CD4-positive, alpha-beta T cell treated with Interleukin-12 subunit alpha and Interleukin-12 subunit beta, for 1 hour (primary cell): ENCODE measurements at regions not wholly inside any gene's neighbourhood (a gene's known extent, or its start where the extent isn't known, plus 50 kb on each side); places are given as distances from the start of the nearest gene placed in this dataset.
"Not testable (repeated sequence)": the region's sequence is repeated elsewhere in the genome, so short reads cannot be mapped to it uniquely, and the experiment has no call there.

Experiments used
- DNase-seq: peaks from one replicate; pipeline ENCODE4 v3.0.0-alpha.2; 2020

DNA sequence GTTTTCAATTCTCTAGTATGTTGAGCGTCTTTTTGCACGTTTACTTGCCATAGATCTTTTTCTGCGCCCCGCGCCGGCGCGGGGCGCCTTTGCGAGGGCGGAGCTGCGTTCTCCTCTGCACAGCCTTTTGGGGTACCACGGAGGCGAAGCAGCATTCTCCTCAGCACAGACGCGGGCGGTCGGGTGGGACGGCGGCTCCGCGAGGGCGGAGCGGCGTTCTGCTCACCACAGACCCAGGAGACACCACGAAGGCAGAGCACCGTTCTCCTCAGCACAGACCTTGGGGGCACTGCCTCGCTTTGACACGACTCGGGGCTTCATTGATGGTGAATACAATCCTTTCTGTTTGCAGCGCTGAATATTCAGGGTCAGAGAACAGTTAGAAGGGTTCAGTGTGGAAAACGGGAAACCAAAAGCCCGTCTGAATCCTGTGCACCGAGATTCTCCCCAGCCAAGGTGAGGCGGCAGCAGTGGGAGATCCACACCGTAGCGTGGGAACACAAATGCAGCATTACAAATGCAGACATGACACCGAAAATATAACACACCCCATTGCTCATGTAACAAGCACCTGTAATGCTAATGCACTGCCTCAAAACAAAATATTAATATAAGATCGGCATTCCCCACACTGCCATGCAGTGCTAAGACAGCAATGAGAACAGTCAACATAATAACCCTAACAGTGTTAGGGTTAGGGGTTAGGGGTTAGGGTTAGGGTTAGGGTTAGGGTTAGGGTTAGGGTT lies 190.7 kb upstream of the VIPR2 start:
- DNase-seq: not testable (repeated sequence)

- DNase-seq: not testable (repeated sequence)
These were observed 188.3 kb upstream of the VIPR2 start for GRCh38 chr7:159332854-159333479.

DNA sequence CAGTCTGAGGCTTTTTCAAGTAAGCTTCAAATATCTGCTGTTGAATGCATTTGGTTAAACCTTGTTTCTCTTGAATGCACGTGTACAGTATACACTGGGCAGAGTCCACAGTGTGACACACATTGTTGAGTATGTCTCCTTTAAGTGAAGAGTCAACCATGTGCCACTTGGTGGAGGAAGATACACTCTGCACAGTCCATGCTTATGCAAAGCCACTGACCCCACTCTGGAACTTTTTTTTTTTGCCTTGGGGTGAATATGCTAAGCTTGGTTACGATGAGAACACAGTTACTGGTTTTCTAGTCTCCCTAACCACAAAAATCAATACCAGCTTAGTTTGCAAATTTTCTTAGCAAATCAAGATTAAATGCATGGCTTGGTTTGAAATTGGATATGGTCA lies 186.8 kb upstream of the VIPR2 start:
- no peak for DNase-seq

DNA sequence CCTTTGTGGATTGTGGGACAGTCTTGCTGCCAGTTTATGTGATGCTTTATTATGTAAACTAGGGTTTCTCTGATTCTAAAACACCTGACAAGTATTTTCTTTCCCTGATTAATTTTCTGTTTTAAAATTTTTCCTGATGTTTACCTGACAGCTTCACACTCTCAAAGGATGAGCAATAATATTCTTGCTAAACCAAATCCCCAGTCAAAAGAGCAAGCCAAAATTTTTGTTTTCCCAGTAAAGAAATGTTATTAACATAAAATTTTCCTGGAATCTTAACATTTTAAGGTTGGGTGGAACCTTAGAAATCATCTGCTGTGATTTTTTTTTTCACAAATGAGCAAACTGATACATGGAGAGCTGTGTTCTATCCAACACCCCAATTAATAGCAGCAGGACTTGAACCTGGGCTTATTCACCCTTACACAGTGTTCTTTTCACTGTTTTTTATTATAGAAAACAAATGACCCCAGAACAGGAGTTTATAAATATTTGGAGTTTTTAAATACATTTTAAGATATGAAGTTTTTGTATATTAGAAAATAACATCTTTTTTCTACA lies 185.2 kb upstream of the VIPR2 start:
- DNase-seq: no peak

DNA sequence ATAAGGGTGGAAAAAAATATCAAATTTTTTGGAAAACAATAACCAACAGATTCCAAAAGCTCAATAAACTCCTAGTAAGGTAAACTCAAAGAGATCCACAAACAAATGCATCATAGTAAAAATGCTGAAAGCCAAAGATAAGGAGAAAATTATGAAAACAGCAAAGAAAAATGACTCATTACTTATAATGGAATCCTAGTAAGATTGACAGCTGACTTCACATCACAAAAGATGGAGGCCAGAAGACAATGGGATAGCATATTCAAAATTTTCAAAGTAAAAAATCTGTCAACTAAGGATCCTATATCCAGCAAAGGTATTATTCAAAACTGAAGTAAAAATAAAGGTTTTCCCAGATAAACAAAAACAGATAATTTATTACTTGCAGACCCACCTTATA lies 183.4 kb upstream of the VIPR2 start:
- DNase-seq: no peak

DNA sequence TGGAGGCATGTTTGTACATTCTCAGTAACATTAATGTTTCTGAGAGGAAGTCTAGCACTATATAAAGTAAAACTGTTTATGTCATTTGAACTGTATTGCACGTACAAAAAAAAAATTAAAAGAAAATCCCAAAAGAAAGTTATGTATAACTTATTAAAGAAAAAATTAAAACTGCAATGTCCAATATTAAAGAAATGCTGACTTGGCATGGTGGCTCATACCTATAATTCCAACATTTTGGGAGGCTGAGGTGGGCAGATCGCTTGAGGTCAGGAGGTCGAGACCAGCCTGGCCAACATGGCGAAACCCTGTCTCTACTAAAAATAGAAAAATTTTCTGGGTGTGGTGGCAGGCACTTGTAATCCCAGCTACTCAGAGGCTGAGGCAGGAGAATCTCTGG lies 178.7 kb upstream of the VIPR2 start:
- DNase-seq: no peak

GRCh38 chr7:159321278-159321677 lies 176.6 kb upstream of the VIPR2 start:
- no peak for DNase-seq

DNA sequence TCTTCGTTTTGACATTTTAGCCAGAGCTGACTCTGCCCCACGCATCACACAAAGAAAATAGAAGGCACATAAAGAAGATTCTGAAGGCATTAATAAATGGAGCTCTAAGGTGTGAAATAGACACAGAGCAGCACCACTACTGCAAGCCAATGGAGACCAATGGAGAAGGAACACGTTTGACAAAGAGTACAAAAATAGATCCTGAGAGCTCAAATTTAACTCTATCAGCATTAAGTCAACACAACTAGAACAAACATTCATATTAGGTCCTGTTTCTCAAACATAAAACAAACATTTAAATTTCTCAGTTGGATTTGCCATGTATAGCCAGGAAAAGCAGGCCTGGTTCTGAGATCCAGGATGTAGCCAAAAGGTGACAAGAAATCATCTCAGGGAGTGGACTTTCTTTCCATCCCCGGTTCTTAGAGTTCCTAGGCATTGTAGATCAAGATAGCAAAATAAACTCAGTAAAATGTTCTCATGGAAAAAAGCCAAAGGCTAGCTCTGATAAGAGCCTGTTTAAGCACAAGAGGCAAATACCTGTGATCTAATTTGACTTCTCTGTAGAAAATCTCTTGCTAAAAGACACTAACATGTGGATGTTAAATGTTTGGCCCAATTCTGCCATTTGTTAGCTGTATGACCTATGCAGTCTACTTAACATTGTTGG lies 174.2 kb upstream of the VIPR2 start:
- no peak for DNase-seq

- no peak for DNase-seq
These were observed 172.6 kb upstream of the VIPR2 start for GRCh38 chr7:159317294-159317693.

DNA sequence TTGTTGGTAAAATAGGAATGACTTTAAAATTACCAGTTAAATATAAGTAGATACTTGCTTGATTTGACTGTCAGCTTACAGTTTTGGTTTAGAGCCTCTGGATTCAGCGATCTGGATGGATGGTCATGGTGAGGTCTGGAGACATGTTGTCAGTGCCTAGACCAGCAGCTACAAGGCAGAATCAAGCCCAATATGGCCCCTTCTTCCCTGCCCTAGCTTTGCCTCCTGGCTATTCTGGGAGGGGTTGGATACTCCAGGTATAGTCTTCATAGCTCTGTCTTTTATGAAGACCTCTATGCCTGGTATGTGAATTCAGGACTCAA lies 166.5 kb upstream of the VIPR2 start:
- no peak for DNase-seq

DNA sequence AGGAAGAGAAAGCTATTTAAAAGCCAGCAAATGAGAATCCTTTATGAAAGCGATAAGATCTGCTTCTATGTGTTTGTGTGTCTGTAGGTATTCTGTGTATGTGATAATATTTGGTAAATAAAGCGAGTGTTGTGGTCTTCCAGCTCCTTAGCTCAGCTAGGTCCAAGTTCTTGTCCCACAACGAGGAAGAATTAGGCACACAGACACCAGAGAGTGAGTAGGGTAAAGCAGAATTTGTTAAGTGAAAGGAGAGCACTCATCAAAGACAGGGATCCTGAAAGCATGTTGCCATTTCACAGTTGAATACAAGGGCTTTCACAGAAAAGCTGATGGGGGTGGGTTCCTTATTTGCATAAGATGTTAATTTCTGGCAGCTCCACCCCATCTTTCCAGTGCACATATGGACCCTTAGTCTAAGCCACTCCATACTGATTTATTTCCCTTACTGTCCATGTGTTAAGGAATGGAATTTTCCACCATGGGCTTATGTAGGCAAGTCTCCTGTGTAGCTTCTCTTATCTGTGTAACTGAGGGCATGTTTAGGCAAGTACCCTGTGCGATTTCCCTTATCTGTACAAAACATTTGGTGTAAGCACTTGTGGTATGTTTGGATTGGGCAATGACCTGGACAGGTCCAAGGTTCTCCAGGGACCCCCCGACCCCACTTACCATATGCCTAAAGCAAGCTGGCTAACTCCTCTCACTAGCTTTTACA lies 165.9 kb upstream of the VIPR2 start:
- no peak for DNase-seq

- not testable (repeated sequence) for DNase-seq
These were observed 164.5 kb upstream of the VIPR2 start for GRCh38 chr7:159309214-159309613.

- DNase-seq: no peak
These were observed 161.3 kb upstream of the VIPR2 start for GRCh38 chr7:159306012-159306411.

DNA sequence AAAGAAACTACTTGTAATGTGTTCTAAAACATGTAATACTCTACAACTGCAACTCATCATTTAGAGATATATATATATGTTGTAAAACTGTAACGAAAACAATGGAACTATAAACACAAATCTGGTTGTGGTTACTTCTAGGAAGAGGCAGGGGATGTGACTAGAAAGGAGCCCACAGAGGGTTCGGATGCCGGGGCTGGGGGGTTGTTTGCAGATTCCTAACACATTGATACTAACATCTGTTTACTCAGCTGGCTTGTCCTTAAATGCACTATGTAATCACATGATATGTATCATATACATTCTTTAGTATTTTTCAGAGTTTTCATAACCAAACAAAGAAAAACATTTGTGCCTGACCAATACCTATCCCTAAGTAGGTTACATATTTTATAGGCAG lies 160.5 kb upstream of the VIPR2 start:
- not testable (repeated sequence) for DNase-seq

DNA sequence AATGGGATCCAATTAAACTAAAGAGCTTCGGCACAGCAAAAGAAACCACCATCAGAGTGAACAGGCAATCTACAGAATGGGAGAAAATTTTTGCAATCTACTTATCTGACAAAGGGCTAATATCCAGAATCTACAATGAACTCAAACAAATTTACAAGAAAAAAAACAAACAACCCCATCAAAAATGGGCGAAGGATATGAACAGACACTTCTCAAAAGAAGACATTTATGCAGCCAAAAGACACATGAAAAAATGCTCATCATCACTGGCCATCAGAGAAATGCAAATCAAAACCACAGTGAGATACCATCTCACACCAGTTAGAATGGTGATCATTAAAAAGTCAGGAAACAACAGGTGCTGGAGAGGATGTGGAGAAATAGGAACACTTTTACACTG lies 158.8 kb upstream of the VIPR2 start:
- DNase-seq: not testable (repeated sequence)

DNA sequence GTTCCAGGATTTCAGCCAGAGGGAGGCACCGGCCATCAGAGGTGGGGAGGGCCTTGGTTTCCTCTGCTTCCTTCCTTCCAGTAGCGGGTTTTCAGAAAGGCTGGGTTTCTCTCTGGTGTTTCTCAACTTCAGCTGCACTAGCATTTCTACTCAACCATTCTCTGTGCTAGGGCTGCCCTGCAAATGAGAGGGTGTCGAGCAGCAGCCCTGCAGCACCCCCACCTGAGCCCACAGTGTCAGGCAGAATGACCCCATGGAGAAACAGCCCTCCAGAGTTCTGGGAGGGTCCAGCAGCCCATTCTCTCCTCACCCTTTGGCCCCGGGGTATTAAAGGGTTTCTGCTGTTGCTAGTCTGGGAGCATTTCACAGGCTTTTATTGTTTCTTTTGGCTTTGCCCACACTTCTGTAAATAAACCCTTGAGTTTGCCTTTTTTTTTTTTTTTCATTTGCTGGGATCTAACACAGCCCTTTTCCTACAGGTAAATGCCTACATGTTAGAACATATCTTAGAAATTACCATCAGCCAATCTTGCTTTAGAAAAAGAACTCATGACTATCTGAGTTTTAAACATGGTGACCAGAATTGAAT lies 151.5 kb upstream of the VIPR2 start:
- no peak for DNase-seq

DNA sequence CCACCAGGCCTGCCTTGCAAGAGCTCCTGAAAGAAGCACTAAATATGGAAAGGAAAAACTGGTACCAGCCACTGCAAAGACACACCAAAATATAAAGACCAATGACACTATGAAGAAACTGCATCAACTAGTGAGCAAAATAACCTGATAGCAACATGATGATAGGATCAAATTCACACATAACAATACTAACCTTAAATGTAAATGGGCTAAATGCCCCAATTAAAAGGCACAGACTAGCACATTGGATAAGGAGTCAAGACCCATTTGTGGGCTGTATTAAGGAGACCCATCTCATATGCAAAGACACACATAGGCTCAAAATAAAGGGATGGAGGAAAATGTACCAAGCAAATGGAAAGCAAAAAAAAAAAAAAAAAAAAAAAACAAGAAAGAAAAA lies 141.8 kb upstream of the VIPR2 start:
- DNase-seq: not testable (repeated sequence)

GRCh38 chr7:159281573-159281972 lies 136.9 kb upstream of the VIPR2 start:
- no peak for DNase-seq

DNA sequence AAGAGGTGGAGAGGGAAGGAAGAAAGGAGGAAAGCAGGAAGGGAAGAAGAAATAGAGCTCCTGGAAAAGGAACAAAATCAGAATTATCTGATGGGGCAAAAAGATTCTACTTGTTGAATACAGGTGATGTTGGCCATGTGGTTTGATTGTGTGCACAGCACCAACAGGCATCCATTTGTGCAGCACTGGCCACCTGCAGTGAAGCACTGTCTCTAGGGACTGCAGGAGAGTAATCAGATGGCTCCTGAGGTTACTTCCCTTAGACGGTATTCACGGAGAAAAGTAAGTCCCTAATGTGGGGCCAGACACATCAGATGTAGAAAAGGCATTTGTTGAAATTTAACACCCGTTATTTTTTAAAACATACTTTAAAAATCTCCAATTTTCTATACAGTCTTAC lies 135.3 kb upstream of the VIPR2 start:
- no peak for DNase-seq

DNA sequence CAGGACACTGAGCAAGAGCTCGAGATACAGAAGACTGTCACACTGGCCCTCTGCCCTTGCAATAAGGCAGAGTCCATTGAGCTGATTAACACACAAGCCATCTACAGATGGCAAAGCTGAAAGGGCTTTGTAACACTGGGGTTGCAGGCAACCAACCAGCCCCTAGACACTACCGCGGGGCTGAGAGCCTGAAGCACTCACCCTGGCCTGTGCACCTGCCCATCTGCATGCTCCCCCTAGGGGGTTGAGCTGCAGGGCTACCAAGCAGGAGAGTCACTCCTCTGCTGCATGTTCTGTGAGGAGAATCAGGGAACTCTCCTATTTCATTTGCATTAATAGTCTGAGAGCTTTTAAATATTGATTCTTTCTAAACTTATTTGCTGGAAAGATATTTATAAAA lies 128.1 kb upstream of the VIPR2 start:
- no peak for DNase-seq

- no peak for DNase-seq
These were observed 127.1 kb upstream of the VIPR2 start for GRCh38 chr7:159271781-159272180.

DNA sequence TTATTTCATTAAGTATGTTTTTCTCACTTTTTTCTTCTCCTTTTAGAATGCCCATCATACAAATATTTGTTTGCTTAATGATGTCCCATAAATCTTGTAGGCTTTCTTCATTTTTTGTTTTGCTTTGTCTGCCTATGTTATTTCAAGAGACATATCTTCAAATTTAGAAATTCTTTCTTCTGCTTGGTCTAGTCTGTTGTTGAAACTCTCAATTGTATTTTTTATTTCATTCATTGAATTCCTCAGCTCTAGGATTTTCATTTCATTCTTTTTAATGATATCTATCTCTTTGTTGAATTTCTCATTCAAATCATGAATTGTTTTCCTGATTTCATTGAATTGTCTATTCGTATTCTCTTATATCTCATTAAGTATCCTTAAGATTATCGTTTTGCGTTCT lies 125.1 kb upstream of the VIPR2 start:
- DNase-seq: no peak

GRCh38 chr7:159263430-159263829 lies 118.8 kb upstream of the VIPR2 start:
- no peak for DNase-seq
